CD4-positive, alpha-beta T cell (primary cell): ENCODE measurements at regions not wholly inside any gene's neighbourhood (a gene's known extent, or its start where the extent isn't known, plus 50 kb on each side); places are given as distances from the start of the nearest gene placed in this dataset.

Source experiments
- ATAC-seq: fragments of 200-7000 bp; cut with Tn5 transposase; one replicate; pipeline ENCODE4 v1.10.0; 2022; ENCODE audit warnings: mild to moderate bottlenecking; ENCODE audit not compliant: poor library complexity
- CTCF ChIA-PET: fragments of 350-600 bp; sonication (Branson Sonifier 250); formaldehyde crosslinking; loops from one replicate; lab custom pipeline; 2021; ENCODE audit warnings: antibody characterized with exemption, inconsistent platforms; lab: Charles Lee
- POLR2A ChIA-PET: fragments of 350-600 bp; sonication (Branson Sonifier 250); formaldehyde crosslinking; loops from one replicate; lab custom pipeline; 2021; ENCODE audit warnings: antibody characterized with exemption, inconsistent platforms; lab: Charles Lee
- DNase-seq, 14 experiments: peaks; one replicate each; pipeline ENCODE4 v3.0.0-alpha.2; 2013 to 2020; ENCODE audit warnings: mixed read lengths in 2 of 14
- H3K27ac ChIP-seq, 2 donors: one replicate each; pipeline versions ENCODE4 v1.5.1 to v1.7.0; 2013; ENCODE audit warnings: low read length in 2 of 2, low read depth in 1 of 2, mild to moderate bottlenecking in 1 of 2
- H3K27me3 ChIP-seq, 2 experiments: 1 replicate in 1 of 2; 2 replicates in 1 of 2; pipeline versions ENCODE4 v1.6.1 to v1.7.0; 2013; ENCODE audit warnings: low read length in 2 of 2, control low read depth in 1 of 2, mild to moderate bottlenecking in 1 of 2, moderate library complexity in 1 of 2; ENCODE audit not compliant: insufficient read depth in 2 of 2, control insufficient read depth in 1 of 2
- H3K36me3 ChIP-seq: one replicate; pipeline ENCODE4 v1.6.1; 2013; ENCODE audit warnings: low read length, control low read depth; ENCODE audit not compliant: insufficient read depth
- H3K4me1 ChIP-seq: one replicate; pipeline ENCODE4 v1.6.1; 2013; ENCODE audit warnings: low read length, control low read depth; ENCODE audit not compliant: insufficient read depth
- H3K4me3 ChIP-seq: one replicate; pipeline ENCODE4 v1.5.1; 2013; ENCODE audit warnings: mild to moderate bottlenecking, low read length, moderate library complexity
- H3K9me3 ChIP-seq, 2 experiments: 1 replicate in 1 of 2; 2 replicates in 1 of 2; pipeline versions ENCODE4 v1.6.1 to v1.7.0; 2013; ENCODE audit warnings: low read length in 2 of 2, mild to moderate bottlenecking in 2 of 2, control low read depth in 1 of 2, moderate library complexity in 1 of 2; ENCODE audit not compliant: control insufficient read depth in 1 of 2, insufficient read depth in 1 of 2
- H3K27ac Mint-ChIP-seq: one replicate; pipeline ENCODE4 v1.8.0; 2020; ENCODE audit warnings: mixed read lengths
- H3K27me3 Mint-ChIP-seq: one replicate; pipeline ENCODE4 v1.8.0; 2021; ENCODE audit warnings: mixed read lengths
- H3K36me3 Mint-ChIP-seq: one replicate; pipeline ENCODE4 v1.8.0; 2021; ENCODE audit warnings: low read depth, mixed read lengths
- H3K4me1 Mint-ChIP-seq: one replicate; pipeline ENCODE4 v1.8.0; 2021; ENCODE audit warnings: low read depth, mixed read lengths
- H3K4me3 Mint-ChIP-seq: one replicate; pipeline ENCODE4 v1.8.0; 2020; ENCODE audit warnings: mild to moderate bottlenecking, mixed read lengths
- H3K9me3 Mint-ChIP-seq: one replicate; pipeline ENCODE4 v1.8.0; 2020; ENCODE audit warnings: mixed read lengths
- CTCF ChIP-seq: fragments of 200-600 bp; IDR thresholded peaks from one replicate; pipeline ENCODE4 v1.8.0; 2022; ENCODE audit warnings: antibody characterized with exemption, mild to moderate bottlenecking
- intact Hi-C, 2 experiments: fragments of 100-400 bp; cut with DNase I in 1 of 2; cut with micrococcal nuclease in 1 of 2; formaldehyde crosslinking; loops; one replicate each; pipeline versions ENCODE4 v1.15.1 to v1.9.0; 2023 to 2025; cut with DNase I, micrococcal nuclease

GRCh38 chr5:175357995-175358394 is 86.0 kb downstream of the DRD1 start:
- ChIA-PET POLR2A (no interaction called here), CTCF (no interaction called here)
- H3K27me3 Mint-ChIP-seq, result peaks cover 27% of the 10 kb centered on the region
- Histone ChIP-seq H3K27me3 (no peaks in the 10 kb centered on the region), H3K9me3 (no peaks in the 10 kb centered on the region), H3K4me1 (no peaks in the 10 kb centered on the region), H3K4me3 (no peak overlapping the region), H3K36me3 (no peaks in the 10 kb centered on the region), H3K27ac (no peak overlapping the region)
- no peak for DNase-seq
- no peaks in the 10 kb centered on the region for H3K36me3 Mint-ChIP-seq
- no peaks in the 10 kb centered on the region for H3K9me3 Mint-ChIP-seq
- no peak for ATAC-seq
- no peaks in the 10 kb centered on the region for H3K4me1 Mint-ChIP-seq
- H3K4me3 Mint-ChIP-seq, result no peak overlapping the region
- intact Hi-C loops, result no loop called here
- TF ChIP-seq CTCF, result no peak
- H3K27ac Mint-ChIP-seq, result no peak overlapping the region

- Mint-ChIP-seq H3K27me3 (peaks cover 26% of the 10 kb centered on the region), H3K9me3 (no peaks in the 10 kb centered on the region), H3K4me1 (no peaks in the 10 kb centered on the region), H3K4me3 (no peak overlapping the region), H3K36me3 (no peaks in the 10 kb centered on the region), H3K27ac (no peak overlapping the region)
- Histone ChIP-seq H3K27me3 (peaks cover 0 to under 1% of the 10 kb centered on the region in 2 experiments), H3K9me3 (no peaks in the 10 kb centered on the region), H3K4me1 (no peaks in the 10 kb centered on the region), H3K4me3 (no peak overlapping the region), H3K27ac (no peak overlapping the region), H3K36me3 (no peaks in the 10 kb centered on the region)
- no peak for ATAC-seq
- CTCF ChIA-PET, result no interaction called here
- POLR2A ChIA-PET, result no interaction called here
- no peak for TF ChIP-seq CTCF
- DNase-seq, result no peak
- intact Hi-C loops, result no loop called here
Measured at GRCh38 chr5:175356428-175356827, 87.6 kb downstream of the DRD1 start.

GRCh38 chr5:175354964-175355363 is 89.0 kb downstream of the DRD1 start:
- no peaks in the 10 kb centered on the region for H3K9me3 ChIP-seq
- intact Hi-C loops, result no loop called here
- TF ChIP-seq CTCF, result no peak

More at GRCh38 chr5:175354964-175355363, 89.0 kb downstream of the DRD1 start:
- no peaks in the 10 kb centered on the region for H3K36me3 Mint-ChIP-seq
- POLR2A ChIA-PET, result no interaction called here
- Histone ChIP-seq H3K4me3 (no peak overlapping the region), H3K36me3 (no peaks in the 10 kb centered on the region), H3K27me3 (peaks cover 0 to 4% of the 10 kb centered on the region in 2 experiments), H3K27ac (no peak overlapping the region), H3K4me1 (no peaks in the 10 kb centered on the region)
- no peaks in the 10 kb centered on the region for H3K4me1 Mint-ChIP-seq
- H3K27me3 Mint-ChIP-seq, result peaks cover 35% of the 10 kb centered on the region
- CTCF ChIA-PET, result no interaction called here
- H3K9me3 Mint-ChIP-seq, result no peaks in the 10 kb centered on the region
- DNase-seq, result no peak
- no peak overlapping the region for H3K27ac Mint-ChIP-seq
- ATAC-seq, result no peak
- H3K4me3 Mint-ChIP-seq, result no peak overlapping the region
